HG02678 (cell line): ENCODE measurements at regions not wholly inside any gene's neighbourhood (a gene's known extent, or its start where the extent isn't known, plus 50 kb on each side); places are given as distances from the start of the nearest gene placed in this dataset.
"Not testable (repeated sequence)": the region's sequence is repeated elsewhere in the genome, so short reads cannot be mapped to it uniquely, and the experiment has no call there.

Experiments
- ATAC-seq: cut with Tn5 transposase; IDR thresholded peaks from one replicate; pipeline ENCODE4 v1.9.1; 2021; ENCODE audit warnings: mild to moderate bottlenecking, moderate library complexity; ENCODE audit not compliant: unreplicated experiment

DNA sequence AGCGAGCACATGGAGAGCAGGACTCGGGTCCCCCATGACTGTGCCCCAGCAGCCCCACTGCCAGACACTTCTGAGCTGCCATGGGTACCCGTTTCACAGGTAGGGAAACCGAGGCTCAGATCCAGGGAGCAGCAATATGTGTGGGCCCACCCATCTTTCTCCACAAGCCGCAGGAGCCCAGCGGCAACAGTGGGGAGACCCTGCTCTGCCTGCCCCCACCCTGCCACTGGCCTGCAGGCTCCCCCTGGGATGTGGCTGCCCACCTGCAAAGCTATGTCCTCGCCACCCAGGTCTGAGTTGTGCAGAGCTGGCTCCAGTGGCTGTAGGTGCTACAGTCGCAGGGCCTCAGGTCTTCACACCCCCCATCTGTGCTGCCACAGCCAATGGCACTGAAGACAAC is 50.6 kb upstream of the C1QTNF9B start:
- no peak for ATAC-seq

- ATAC-seq, result no peak
Measured at GRCh38 chr13:23949200-23949599, 51.9 kb upstream of the C1QTNF9B start.

DNA sequence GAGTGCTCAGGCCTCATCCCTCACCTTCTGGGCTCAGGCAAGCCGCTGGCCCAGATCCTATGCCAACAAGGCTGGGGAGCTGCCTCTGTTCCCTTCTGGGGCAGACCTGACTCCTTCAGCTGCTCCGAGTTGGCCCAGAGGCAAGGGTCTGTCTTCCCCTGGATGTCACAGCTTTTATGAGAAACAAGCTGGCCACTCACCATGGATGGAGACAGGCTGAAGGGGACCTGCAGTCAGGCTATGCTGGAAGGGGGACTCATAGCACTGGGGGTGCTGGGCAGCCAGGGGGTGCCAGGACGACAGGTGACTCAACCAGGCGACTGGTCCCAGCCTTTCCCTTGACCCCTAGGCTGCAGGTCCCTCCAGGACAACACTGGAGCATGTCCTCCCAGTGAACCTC is 52.4 kb upstream of the C1QTNF9B start:
- no peak for ATAC-seq

- no peak for ATAC-seq
Measured at GRCh38 chr13:23950736-23951510, 53.6 kb upstream of the C1QTNF9B start.

DNA sequence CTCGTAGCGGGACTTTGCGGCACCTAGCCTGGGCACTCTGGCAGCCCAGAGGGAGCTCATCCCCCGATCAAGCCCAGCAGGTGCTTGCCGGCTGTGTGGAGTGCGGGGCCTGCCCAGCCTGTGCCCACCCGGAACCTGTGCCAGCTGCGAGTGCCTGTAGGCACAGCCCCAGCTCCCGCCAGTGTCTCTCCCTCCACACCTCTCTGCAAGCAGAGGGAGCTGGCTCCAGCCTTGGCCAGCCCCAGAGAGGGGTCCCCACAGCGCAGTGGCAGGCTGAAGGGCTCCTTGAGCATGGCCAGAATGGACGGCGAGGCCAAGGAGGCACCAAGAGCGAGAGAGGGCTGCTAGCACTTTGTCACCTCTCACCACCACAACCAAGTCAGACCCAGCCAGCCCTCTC is 55.5 kb upstream of the C1QTNF9B start:
- ATAC-seq, result no peak

- no peak for ATAC-seq
Measured at GRCh38 chr13:23953860-23954512, 56.7 kb upstream of the C1QTNF9B start.

DNA sequence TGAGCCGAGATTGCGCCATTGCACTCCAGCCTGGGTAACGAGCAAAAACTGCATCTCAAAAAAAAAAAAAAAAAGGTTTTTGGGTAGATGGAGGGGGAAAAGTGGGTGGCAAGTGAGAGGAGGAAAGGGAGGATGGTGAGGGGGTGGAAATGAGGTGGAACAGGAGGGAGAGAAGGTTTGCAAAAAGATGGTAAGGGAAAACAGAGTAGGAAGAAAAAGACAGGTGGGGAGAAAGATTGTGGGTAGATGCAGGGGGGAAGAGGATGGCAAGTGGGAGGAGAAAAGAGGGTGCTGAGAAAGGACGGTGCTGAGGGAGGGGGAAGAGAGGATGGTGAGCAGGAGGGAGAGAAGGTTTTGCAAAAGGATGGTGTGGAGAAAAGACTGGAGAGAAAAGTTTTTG is 57.8 kb upstream of the C1QTNF9B start:
- ATAC-seq, result no peak

GRCh38 chr13:23956106-23956505 is 58.8 kb upstream of the C1QTNF9B start:
- ATAC-seq, result no peak

DNA sequence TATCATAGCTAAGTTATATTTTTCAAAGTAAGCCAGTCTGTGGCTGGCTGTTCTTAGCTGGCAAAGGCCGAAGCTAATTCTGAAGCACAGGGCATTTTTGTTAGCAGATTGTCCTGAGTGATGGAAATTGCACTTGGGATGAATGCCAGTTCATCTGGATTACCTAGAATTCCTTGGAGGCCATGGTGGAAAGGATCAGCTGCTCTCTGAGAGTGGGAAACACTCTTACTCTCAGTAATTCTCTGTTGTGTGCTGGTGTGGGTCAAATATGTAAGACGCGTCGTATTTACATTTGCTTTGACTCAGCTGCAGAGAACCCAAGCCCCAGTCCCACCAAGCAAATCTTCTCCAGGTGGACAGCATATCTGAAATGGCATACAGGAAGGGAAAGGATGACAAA is 60.7 kb upstream of the C1QTNF9B start:
- no peak for ATAC-seq

- no peak for ATAC-seq
Measured at GRCh38 chr13:23959231-23959862, 62.0 kb upstream of the C1QTNF9B start.

DNA sequence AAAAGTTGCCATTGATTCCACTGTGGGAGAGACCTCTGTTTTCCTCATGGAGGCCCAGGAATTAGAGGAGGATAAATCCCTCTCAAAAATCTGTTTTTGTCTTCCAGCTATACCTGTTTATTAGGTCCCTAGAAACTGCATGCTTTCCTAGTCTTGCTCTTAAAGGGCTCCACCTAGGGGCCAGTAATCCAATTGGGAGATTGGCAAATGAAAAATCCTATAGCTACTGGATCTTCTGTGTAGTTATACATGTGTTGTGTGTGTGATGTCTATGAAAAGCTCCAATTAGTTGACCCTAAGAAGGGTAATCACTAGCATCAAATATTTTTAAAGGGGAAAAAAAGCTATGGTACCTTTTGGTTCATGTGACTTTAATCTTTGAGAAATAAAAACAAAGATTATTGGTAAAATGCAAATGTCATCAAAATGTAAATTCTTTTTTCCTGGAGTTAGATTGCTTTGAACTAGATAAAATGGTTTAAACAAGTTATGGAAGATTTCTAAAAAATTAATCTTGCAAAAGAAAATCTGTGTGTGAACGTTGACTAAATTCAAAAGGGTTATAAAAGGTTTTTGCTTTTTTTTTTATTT is 63.4 kb upstream of the C1QTNF9B start:
- ATAC-seq, result no peak

DNA sequence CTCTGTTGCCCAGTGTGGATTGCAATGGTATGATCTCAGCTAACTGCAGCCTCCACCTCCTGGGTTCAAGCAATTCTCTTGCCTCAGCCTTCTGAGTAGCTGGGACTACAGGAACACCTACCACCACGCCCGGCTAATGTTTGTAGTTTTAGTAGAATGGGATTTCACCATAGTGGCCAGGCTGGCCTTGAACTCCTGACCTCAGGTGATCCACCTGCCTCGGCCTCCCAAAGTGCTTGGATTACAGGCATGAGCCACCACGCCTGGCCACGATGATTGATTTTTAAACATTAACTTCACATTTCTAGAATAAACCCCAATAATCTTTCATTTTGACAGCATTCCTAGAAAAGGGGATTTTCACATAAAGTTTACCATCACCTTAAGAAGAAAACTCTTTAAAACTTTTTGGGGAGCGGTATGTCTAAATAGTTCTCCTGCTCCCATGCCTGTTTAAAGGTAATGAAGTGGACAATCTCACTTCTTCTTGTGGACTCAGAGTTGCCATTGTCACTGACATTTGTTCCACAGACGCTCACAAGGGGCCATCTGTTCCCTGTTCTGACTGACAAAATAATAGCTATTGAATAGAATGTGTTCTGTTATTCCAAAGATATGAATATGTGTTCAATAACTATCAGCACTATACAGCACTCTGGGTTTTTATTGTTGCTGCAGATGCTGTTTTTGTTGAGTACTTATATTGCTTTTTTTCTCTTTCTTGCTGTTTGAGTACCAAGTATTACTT is 66.1 kb upstream of the C1QTNF9B start:
- ATAC-seq, result no peak

GRCh38 chr13:23963947-23964346 is 66.6 kb upstream of the C1QTNF9B start:
- ATAC-seq, result no peak

GRCh38 chr13:23965346-23965745 is 68.0 kb upstream of the C1QTNF9B start:
- ATAC-seq, result no peak

- no peak for ATAC-seq
Measured at GRCh38 chr13:23966221-23966690, 69.0 kb upstream of the C1QTNF9B start.

DNA sequence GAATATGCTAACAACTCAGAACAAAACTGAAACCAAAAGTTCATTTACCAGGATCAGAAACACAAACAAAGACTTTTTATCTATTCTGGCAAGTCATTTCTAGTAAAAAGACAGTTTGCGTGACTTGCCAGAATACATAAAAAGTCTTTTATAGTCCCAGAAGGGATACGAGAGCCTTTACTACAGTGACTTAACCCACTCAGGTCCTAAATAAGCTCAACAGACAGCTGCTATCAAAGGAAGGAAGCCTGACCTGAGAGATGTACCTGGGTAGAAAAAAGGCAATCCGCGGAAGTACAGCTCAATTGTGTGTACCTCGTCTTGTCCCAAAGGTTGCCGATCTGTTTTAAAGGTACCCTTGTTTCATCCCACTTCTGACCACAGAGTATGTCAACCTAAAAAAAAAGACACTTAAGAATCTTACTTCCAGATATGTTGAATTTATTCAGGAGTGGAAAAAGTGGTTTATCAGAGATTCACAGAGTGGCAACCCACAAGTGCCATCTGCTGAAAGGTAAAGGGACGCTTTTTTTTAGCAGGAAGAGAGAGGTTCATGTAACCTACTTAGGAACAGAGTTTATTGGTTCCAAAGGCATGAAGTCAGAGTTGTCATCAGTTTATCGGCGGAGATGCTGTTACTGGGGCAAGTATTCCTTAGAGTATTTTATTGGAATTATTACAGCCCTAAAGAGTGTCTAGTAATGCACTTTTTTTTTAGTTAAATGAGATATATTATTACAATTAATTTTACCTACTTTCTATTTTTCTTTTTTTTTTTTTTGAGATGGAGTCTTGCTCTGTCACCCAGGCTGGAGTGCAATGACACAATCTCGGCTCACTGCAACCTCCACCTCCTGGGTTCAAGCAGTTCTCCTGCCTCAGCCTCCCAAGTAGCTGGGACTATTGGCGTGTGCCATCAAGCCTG is 69.7 kb upstream of the C1QTNF9B start:
- peak; percentile 71 for ATAC-seq

DNA sequence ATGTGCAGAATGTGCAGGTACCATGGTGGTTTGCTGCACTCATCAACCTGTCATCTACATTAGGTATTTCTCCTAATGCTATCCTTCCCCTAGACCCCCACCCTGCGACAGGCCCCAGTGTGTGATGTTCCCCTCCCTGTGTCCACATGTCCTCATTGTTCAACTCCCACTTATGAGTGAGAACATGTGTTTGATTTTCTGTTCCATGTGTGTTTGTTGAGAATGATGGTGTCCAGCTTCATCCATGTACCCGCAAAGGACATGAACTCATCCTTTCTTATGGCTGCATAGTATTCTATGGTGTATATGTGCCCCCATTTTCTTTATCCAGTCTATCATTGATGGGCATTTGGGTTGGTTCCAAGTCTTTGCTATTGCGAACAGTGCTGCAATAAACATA is 70.5 kb upstream of the C1QTNF9B start:
- ATAC-seq, result not testable (repeated sequence)

GRCh38 chr13:23969647-23970046 is 72.3 kb upstream of the C1QTNF9B start:
- ATAC-seq, result no peak

DNA sequence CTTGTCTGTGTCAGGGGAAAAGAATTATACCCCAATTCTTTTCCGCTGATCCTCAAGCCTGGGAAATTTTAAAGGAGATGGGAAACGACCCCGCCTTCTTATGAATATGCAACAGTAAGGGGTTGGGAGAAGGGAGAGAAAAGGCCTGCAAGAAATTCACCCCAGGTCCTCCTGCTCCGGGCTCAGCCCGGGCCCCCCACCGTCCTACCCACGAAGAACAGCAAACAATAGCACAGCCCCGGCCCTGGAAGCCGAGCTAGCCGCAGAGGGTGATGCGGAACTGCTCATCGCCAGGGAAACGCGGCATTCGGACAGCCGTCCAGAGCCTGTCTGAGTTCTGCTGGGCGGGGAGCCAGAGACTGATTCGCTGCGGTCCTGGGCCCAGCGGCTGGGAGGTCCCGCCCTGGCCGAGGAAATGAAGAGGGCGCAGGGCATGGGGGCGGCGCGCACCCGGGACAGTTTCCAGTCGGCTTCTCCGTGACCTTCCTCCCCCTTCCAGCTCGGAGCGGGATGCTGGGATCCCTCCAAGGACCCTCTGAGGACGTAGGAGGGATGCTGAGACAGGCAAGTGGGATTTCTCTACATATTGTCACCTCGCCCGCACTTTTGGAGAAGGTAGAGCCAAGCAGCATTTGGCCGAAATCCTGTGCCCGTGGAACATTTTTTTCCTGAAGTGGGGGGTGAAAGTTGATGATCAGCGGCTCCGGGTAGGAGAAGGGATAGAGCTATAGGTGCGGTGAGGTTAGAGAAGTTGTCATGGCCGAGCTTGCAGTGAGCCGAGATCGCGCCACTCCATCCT is 82.3 kb upstream of the C1QTNF9B start:
- ATAC-seq, result peak; percentile 69
